ENCODE measurements at regions not wholly inside any gene's neighbourhood (a gene's known extent, or its start where the extent isn't known, plus 50 kb on each side); places are given as distances from the start of the nearest gene placed in this dataset.

GRCh38 chr2:67892339-67892846, 170.4 kb downstream of the C1D start:
- TF ChIP-seq E2F4 (CRISPR knock-in tag; IDR thresholded peaks at IDR 0.05; ENCODE audit: borderline replicate concordance, low read depth) (no peak), MLX (CRISPR knock-in tag; IDR thresholded peaks at IDR 0.05) (no peak), FOXP4 (CRISPR knock-in tag; IDR thresholded peaks at IDR 0.05) (no peak), ZNF416 (CRISPR knock-in tag; IDR thresholded peaks at IDR 0.05) (no peak), CREM (CRISPR knock-in tag; IDR thresholded peaks at IDR 0.05) (no peak), ZNF532 (CRISPR knock-in tag; IDR thresholded peaks at IDR 0.05; ENCODE audit: borderline replicate concordance) (no peak), SP1 (CRISPR knock-in tag; conservative IDR thresholded peaks at IDR 0.05) (no peak), ZBTB21 (CRISPR knock-in tag; IDR thresholded peaks at IDR 0.05; ENCODE audit: borderline replicate concordance) (no peak), PRDM15 (CRISPR knock-in tag; IDR thresholded peaks at IDR 0.05) (no peak), ETV6 (CRISPR knock-in tag; IDR thresholded peaks at IDR 0.05) (no peak), NR3C1 (CRISPR knock-in tag; conservative IDR thresholded peaks at IDR 0.05; ENCODE audit: low read depth) (no peak)
- TF ChIP-seq, protein P1, sequence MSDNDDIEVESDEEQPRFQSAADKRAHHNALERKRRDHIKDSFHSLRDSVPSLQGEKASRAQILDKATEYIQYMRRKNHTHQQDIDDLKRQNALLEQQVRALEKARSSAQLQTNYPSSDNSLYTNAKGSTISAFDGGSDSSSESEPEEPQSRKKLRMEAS (CRISPR knock-in tag; IDR thresholded peaks at IDR 0.05), result no peak
- TF ChIP-seq, protein P2, sequence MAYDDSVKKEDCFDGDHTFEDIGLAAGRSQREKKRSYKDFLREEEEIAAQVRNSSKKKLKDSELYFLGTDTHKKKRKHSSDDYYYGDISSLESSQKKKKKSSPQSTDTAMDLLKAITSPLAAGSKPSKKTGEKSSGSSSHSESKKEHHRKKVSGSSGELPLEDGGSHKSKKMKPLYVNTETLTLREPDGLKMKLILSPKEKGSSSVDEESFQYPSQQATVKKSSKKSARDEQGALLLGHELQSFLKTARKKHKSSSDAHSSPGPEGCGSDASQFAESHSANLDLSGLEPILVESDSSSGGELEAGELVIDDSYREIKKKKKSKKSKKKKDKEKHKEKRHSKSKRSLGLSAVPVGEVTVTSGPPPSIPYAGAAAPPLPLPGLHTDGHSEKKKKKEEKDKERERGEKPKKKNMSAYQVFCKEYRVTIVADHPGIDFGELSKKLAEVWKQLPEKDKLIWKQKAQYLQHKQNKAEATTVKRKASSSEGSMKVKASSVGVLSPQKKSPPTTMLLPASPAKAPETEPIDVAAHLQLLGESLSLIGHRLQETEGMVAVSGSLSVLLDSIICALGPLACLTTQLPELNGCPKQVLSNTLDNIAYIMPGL (CRISPR knock-in tag; IDR thresholded peaks at IDR 0.05), result no peak
- TF ChIP-seq, protein P3, sequence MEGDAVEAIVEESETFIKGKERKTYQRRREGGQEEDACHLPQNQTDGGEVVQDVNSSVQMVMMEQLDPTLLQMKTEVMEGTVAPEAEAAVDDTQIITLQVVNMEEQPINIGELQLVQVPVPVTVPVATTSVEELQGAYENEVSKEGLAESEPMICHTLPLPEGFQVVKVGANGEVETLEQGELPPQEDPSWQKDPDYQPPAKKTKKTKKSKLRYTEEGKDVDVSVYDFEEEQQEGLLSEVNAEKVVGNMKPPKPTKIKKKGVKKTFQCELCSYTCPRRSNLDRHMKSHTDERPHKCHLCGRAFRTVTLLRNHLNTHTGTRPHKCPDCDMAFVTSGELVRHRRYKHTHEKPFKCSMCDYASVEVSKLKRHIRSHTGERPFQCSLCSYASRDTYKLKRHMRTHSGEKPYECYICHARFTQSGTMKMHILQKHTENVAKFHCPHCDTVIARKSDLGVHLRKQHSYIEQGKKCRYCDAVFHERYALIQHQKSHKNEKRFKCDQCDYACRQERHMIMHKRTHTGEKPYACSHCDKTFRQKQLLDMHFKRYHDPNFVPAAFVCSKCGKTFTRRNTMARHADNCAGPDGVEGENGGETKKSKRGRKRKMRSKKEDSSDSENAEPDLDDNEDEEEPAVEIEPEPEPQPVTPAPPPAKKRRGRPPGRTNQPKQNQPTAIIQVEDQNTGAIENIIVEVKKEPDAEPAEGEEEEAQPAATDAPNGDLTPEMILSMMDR (IDR thresholded peaks at IDR 0.05), result no peak
